ENCODE measurements at regions not wholly inside any gene's neighbourhood (a gene's known extent, or its start where the extent isn't known, plus 50 kb on each side); places are given as distances from the start of the nearest gene placed in this dataset.

- H3K36me3 ChIP-seq, result no peaks in the 10 kb centered on the region
- intact Hi-C loops (cut with DNase I; ENCODE audit: low total_unique reads), result no loop called here
- peaks cover 0 to 73% (median 22%) of the 10 kb centered on the region in 8 donors for H3K9me3 ChIP-seq
- H3K4me1 ChIP-seq, result no peaks in the 10 kb centered on the region
- no peak overlapping the region for H3K4me3 ChIP-seq
- H3K27ac ChIP-seq, result no peak overlapping the region
- DNase-seq, result no peak
- WGBS, 5 donors, result 69 to 75% (median 73%) methylated on average over 7 of the region's 7 CpGs
- H3K27me3 ChIP-seq (replicated peaks in 1 of 7), result no peaks in the 10 kb centered on the region
- TF ChIP-seq POLR2A (IDR thresholded peaks at IDR 0.05), result no peak
- peak in 5 of 11 experiments; percentile 29 to 42 (median 35) for TF ChIP-seq CTCF (IDR thresholded peaks at IDR 0.05 in 8 of 11, conservative IDR thresholded peaks at IDR 0.05 in 3 of 11)
Measured at GRCh38 chr19:23996549-23996948, 81.9 kb downstream of the ZNF726 start.

GRCh38 chr19:23998568-23998967 lies 83.9 kb downstream of the ZNF726 start:
- intact Hi-C loops (cut with DNase I; ENCODE audit: low total_unique reads), result no loop called here
- no peak for TF ChIP-seq POLR2A (IDR thresholded peaks at IDR 0.05)
- TF ChIP-seq POLR2AphosphoS5 (IDR thresholded peaks at IDR 0.05), result no peak
- no peak for TF ChIP-seq CTCF (IDR thresholded peaks at IDR 0.05 in 8 of 11, conservative IDR thresholded peaks at IDR 0.05 in 3 of 11)
- 73 to 78% (median 74%) methylated on average over 1 to 2 of the region's 2 CpGs for WGBS, 5 donors

DNA sequence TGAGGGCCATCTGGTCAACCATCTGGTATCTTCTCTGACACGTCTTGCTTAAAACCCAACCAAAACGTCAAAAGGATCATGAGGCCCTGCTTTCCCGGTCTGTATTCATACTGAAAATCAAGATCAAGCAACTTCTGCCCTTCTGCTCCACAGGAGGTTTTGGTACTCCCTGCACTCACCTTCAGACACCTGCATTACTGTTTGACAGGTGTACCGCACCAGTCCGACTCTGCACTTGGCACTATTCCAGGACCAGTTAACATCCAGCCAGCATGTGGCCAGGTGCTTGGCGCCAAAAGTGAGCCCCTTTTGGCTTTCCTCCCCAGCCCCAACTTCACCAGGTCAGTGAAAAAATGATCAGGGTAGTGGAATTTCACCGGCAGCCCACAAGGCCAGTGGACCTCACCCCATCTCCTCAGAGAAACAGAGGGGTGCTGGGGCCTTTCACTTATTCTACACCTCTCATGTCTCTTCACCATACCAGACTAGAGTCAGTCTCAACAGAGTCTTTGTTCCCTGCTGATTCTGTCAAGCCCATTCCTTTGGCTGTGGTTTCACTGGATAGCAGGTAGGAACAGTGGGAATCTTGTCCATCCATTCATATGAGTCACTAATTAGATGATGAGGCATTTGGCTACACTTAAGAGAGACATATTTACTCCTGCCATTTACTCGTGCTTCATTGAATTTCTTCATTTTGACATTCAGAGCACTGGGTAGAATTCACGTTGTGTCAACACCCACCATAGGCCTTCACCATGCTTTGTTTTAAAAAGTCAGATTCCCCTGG lies 85.3 kb downstream of the ZNF726 start:
- Histone ChIP-seq H3K4me1 (no peaks in the 10 kb centered on the region), H3K36me3 (no peaks in the 10 kb centered on the region), H3K27ac (no peak overlapping the region), H3K27me3 (replicated peaks in 1 of 7) (no peaks in the 10 kb centered on the region), H3K4me3 (no peak overlapping the region), H3K9me3 (peaks cover 0 to 88% (median 22%) of the 10 kb centered on the region in 8 donors)
- WGBS, 5 donors, result 83 to 92% (median 89%) methylated on average over 8 to 9 of the region's 9 CpGs
- TF ChIP-seq POLR2AphosphoS5 (IDR thresholded peaks at IDR 0.05) (no peak), POLR2A (IDR thresholded peaks at IDR 0.05) (no peak)
- intact Hi-C loops (cut with DNase I; ENCODE audit: low total_unique reads), result no loop called here
- DNase-seq, result no peak

More at GRCh38 chr19:23998568-23998967, 83.9 kb downstream of the ZNF726 start:
- no peaks in the 10 kb centered on the region for H3K36me3 ChIP-seq
- H3K4me1 ChIP-seq, result no peaks in the 10 kb centered on the region
- no peak for DNase-seq
- H3K27me3 ChIP-seq (replicated peaks in 1 of 7), result no peaks in the 10 kb centered on the region
- H3K9me3 ChIP-seq, result peaks cover 0 to 89% (median 22%) of the 10 kb centered on the region in 8 donors
- H3K4me3 ChIP-seq, result no peak overlapping the region
- no peak overlapping the region for H3K27ac ChIP-seq

DNA sequence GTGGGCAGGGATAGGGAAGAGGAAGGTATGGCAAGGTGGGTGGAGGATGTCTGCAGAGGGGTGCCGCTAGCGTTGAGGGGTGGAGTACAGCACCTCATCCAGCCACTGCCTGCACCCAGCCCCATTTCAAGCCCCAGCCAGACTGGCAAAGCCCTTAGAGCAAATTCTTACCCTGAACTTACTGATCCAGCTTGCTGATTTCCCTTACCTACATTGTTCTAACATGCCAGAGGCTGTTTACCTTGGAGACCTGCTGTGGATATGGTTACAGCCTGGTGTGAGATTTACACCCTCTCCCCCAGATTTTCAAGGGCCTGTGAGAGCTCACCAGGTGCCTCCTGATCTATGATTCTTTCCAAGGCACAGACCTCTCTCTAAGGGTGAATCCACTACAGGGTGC lies 86.0 kb downstream of the ZNF726 start:
- 87 to 100% (median 96%) methylated on average over 2 of the region's 2 CpGs for WGBS, 5 donors
- Histone ChIP-seq H3K27ac (no peak overlapping the region), H3K4me3 (no peak overlapping the region), H3K36me3 (no peaks in the 10 kb centered on the region), H3K4me1 (no peaks in the 10 kb centered on the region), H3K9me3 (peaks cover 0 to 82% (median 22%) of the 10 kb centered on the region in 8 donors), H3K27me3 (replicated peaks in 1 of 7) (no peaks in the 10 kb centered on the region)
- no peak for TF ChIP-seq POLR2A (IDR thresholded peaks at IDR 0.05)
- no peak for TF ChIP-seq POLR2AphosphoS5 (IDR thresholded peaks at IDR 0.05)
- intact Hi-C loops (cut with DNase I; ENCODE audit: low total_unique reads), result no loop called here
- no peak for DNase-seq

- H3K27me3 ChIP-seq (replicated peaks in 1 of 7), result no peaks in the 10 kb centered on the region
- 93 to 96% (median 93%) methylated on average over 27 to 32 of the region's 32 CpGs for WGBS, 5 donors
Measured at GRCh38 chr19:24002256-24002945, 84.6 kb upstream of the ZNF254 start.

More at GRCh38 chr19:24002256-24002945, 84.6 kb upstream of the ZNF254 start:
- Histone ChIP-seq H3K9me3 (peaks cover 0 to 64% (median 12%) of the 10 kb centered on the region in 8 donors), H3K4me3 (no peak overlapping the region), H3K4me1 (no peaks in the 10 kb centered on the region), H3K27ac (no peak overlapping the region), H3K36me3 (no peaks in the 10 kb centered on the region)
- DNase-seq, result no peak
- TF ChIP-seq POLR2A (IDR thresholded peaks at IDR 0.05), result no peak
- TF ChIP-seq CTCF (IDR thresholded peaks at IDR 0.05 in 8 of 11, conservative IDR thresholded peaks at IDR 0.05 in 3 of 11), result no peak
- no peak for TF ChIP-seq POLR2AphosphoS5 (IDR thresholded peaks at IDR 0.05)
- intact Hi-C loops (cut with DNase I; ENCODE audit: low total_unique reads), result no loop called here

Measured in spleen (tissue), 11 donors.